GM12878 (cell line): ENCODE measurements at regions not wholly inside any gene's neighbourhood (a gene's known extent, or its start where the extent isn't known, plus 50 kb on each side); places are given as distances from the start of the nearest gene placed in this dataset.

Experiments used
- ATAC-seq: fragments of 200-7000 bp; cut with Tn5 transposase; 3 replicates; pipeline ENCODE4 v1.9.1; 2020; ENCODE audit warnings: mild to moderate bottlenecking, moderate library complexity
- BruUV-seq: library from RNA; stranded (reverse); fragments of 400-500 nt; replicated peaks from 2 replicates; lab custom pipeline; 2021; lab: Mats Ljungman, UMichigan
- CTCF ChIA-PET: fragments of 300-600 bp; sonication (Branson Sonifier 250); formaldehyde crosslinking; extraction: SDS; loops from one replicate; lab custom pipeline; 2021; ENCODE audit warnings: inconsistent platforms; lab: Yijun Ruan, JAX
- POLR2A ChIA-PET: fragments of 350-600 bp; formaldehyde crosslinking; extraction: SDS; loops from one replicate; lab custom pipeline; 2021; ENCODE audit warnings: inconsistent platforms; lab: Charles Lee
- RAD21 ChIA-PET: fragments of 300-600 bp; sonication (Branson Sonifier 250); formaldehyde crosslinking; loops from one replicate; lab custom pipeline; 2023; ENCODE audit warnings: antibody characterized with exemption; ENCODE audit not compliant: unreplicated experiment; lab: Charles Lee
- SMC1A ChIA-PET: fragments of 300-600 bp; sonication (Branson Sonifier 250); formaldehyde crosslinking; loops from one replicate; lab custom pipeline; 2023; ENCODE audit not compliant: unreplicated experiment, uncharacterized antibody; lab: Charles Lee
- DNase-seq: peaks from one replicate; pipeline ENCODE4 v3.0.0-alpha.2; 2011; ENCODE audit warnings: low read depth, low spot score
- FAIRE-seq: peaks from 3 replicates; lab custom pipeline; 2011; peaks lifted over from hg19 to GRCh38; lab: Jason Lieb, UNC
- H2AFZ ChIP-seq: 2 replicates; pipeline ENCODE4 v1.6.0; 2011; ENCODE audit warnings: low read depth, low read length, control low read depth; ENCODE audit not compliant: control insufficient read depth
- H3K27ac ChIP-seq: 2 replicates; pipeline ENCODE4 v1.5.1; 2011; ENCODE audit warnings: control low read depth; ENCODE audit not compliant: control insufficient read depth, insufficient read depth
- H3K27me3 ChIP-seq, 2 experiments: replicated peaks in 1 of 2; 2 replicates each; pipeline versions ENCODE4 v1.6.0 to v1.6.1; 2011; ENCODE audit warnings: low read length in 1 of 2; ENCODE audit not compliant: control insufficient read depth in 2 of 2, insufficient read depth in 2 of 2
- H3K36me3 ChIP-seq, 2 experiments: 2 replicates each; pipeline ENCODE4 v1.5.1; 2011; ENCODE audit warnings: low read length in 1 of 2; ENCODE audit not compliant: control insufficient read depth in 2 of 2, insufficient read depth in 2 of 2
- H3K4me1 ChIP-seq: 2 replicates; pipeline ENCODE4 v1.6.1; 2011; ENCODE audit warnings: mild to moderate bottlenecking, low read length, moderate library complexity, mixed read lengths; ENCODE audit not compliant: control insufficient read depth, insufficient read depth
- H3K4me2 ChIP-seq: 2 replicates; pipeline ENCODE4 v1.6.0; 2011; ENCODE audit warnings: control low read depth; ENCODE audit not compliant: control insufficient read depth, insufficient read depth
- H3K4me3 ChIP-seq: fragments of 200-600 bp; sonication (generic); 2 replicates; pipeline ENCODE4 v1.5.1; 2016
- H3K79me2 ChIP-seq: 2 replicates; pipeline ENCODE4 v1.6.0; 2011; ENCODE audit warnings: low read length; ENCODE audit not compliant: control insufficient read depth, insufficient read depth
- H3K9ac ChIP-seq: 2 replicates; pipeline ENCODE4 v1.8.0; 2011; ENCODE audit warnings: low read length, control low read depth, mixed read lengths; ENCODE audit not compliant: control insufficient read depth, insufficient read depth
- H3K9me3 ChIP-seq: replicated peaks from 3 replicates; pipeline ENCODE4 v1.5.1; 2011; ENCODE audit warnings: mild to moderate bottlenecking, low read length; ENCODE audit not compliant: control insufficient read depth, insufficient read depth
- H4K20me1 ChIP-seq: 2 replicates; pipeline ENCODE4 v1.6.0; 2011; ENCODE audit not compliant: control insufficient read depth, insufficient read depth
- TCF12 ChIP-seq: IDR thresholded peaks from 2 replicates; pipeline ENCODE4 v1.6.1; 2011; ENCODE audit warnings: low read depth, mild to moderate bottlenecking, low read length
- USF2 ChIP-seq: IDR thresholded peaks from 2 replicates; pipeline ENCODE4 v1.6.1; 2011; ENCODE audit warnings: low read depth, low read length, improper control_type of control experiment, borderline replicate concordance
- WGBS: methylation state at CpG from one replicate; pipeline ENCODE4 v1.1.6; 2016; ENCODE audit warnings: low lambda C conversion rate; ENCODE audit not compliant: insufficient replicate concordance, insufficient coverage; ENCODE audit errors: missing lambda C conversion rate; 5-methylcytosine and 5-hydroxymethylcytosine counted together
- in situ Hi-C: fragments of 300-500 bp; cut with MboI; formaldehyde crosslinking; loops from 9 replicates; pipeline ENCODE4 v1.14.3; 2018; ENCODE audit warnings: mixed read lengths
- intact Hi-C: fragments of 100-400 bp; cut with micrococcal nuclease; formaldehyde crosslinking; loops from one replicate; pipeline ENCODE4 v1.14.2; 2022; ENCODE audit not compliant: unreplicated experiment

- H4K20me1 ChIP-seq = no peaks in the 10 kb centered on the region
- ChIA-PET RAD21 (no interaction called here), POLR2A (no interaction called here), CTCF (no interaction called here), SMC1A (no interaction called here)
- intact Hi-C loops (no loop called here), in situ Hi-C loops (no loop called here)
- no peak overlapping the region for H3K27ac ChIP-seq
- H3K9me3 ChIP-seq = no peaks in the 10 kb centered on the region; the same call in 2 of the 3 replicates
- FAIRE-seq (no peak), ATAC-seq (no peak), DNase-seq (no peak)
- H3K9ac ChIP-seq = no peak overlapping the region
- no TSS peak for BruUV-seq
- H3K4me3 ChIP-seq = no peak overlapping the region
- H3K79me2 ChIP-seq = no peaks in the 10 kb centered on the region
- WGBS = 39% methylated on average over 8 of the region's 8 CpGs
- no peak overlapping the region for H2AFZ ChIP-seq
- H3K4me1 ChIP-seq = no peaks in the 10 kb centered on the region
- no peak for TF ChIP-seq USF2
- no peak for TF ChIP-seq TCF12
- no peaks in the 10 kb centered on the region for H3K27me3 ChIP-seq
- no peaks in the 10 kb centered on the region for H3K36me3 ChIP-seq
- H3K4me2 ChIP-seq = no peak overlapping the region
Measured at GRCh38 chr16:7763111-7763510, 430.5 kb downstream of the RBFOX1 start.
